ENCODE measurements at regions not wholly inside any gene's neighbourhood (a gene's known extent, or its start where the extent isn't known, plus 50 kb on each side); places are given as distances from the start of the nearest gene placed in this dataset.

DNA sequence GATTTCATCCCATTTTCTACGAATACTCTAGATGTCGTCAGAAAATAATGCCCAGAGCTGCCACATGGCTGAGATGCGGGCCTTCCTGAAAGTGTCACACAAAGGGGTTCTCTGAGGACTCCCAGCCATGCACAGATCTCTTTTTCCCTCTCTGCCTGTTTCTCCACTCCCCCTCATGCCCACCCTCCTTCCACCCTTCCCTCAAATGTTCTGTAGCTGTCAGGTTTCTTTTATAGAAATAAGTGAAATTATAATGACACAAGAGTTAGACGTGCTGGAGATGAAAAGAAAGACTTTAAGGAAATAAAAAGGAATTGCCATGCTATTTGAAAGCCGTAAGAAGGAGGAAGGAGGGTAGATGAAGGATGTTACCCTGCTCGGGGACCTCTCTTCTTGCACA lies 819.3 kb upstream of the CELF2 start:
- TF ChIP-seq, protein P1, sequence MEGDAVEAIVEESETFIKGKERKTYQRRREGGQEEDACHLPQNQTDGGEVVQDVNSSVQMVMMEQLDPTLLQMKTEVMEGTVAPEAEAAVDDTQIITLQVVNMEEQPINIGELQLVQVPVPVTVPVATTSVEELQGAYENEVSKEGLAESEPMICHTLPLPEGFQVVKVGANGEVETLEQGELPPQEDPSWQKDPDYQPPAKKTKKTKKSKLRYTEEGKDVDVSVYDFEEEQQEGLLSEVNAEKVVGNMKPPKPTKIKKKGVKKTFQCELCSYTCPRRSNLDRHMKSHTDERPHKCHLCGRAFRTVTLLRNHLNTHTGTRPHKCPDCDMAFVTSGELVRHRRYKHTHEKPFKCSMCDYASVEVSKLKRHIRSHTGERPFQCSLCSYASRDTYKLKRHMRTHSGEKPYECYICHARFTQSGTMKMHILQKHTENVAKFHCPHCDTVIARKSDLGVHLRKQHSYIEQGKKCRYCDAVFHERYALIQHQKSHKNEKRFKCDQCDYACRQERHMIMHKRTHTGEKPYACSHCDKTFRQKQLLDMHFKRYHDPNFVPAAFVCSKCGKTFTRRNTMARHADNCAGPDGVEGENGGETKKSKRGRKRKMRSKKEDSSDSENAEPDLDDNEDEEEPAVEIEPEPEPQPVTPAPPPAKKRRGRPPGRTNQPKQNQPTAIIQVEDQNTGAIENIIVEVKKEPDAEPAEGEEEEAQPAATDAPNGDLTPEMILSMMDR (IDR thresholded peaks at IDR 0.05) = no peak
- no peak for TF ChIP-seq EP300 (IDR thresholded peaks at IDR 0.05)
